ENCODE measurements at regions not wholly inside any gene's neighbourhood (a gene's known extent, or its start where the extent isn't known, plus 50 kb on each side); places are given as distances from the start of the nearest gene placed in this dataset.
"Not testable (repeated sequence)": the region's sequence is repeated elsewhere in the genome, so short reads cannot be mapped to it uniquely, and the experiment has no call there.

DNA sequence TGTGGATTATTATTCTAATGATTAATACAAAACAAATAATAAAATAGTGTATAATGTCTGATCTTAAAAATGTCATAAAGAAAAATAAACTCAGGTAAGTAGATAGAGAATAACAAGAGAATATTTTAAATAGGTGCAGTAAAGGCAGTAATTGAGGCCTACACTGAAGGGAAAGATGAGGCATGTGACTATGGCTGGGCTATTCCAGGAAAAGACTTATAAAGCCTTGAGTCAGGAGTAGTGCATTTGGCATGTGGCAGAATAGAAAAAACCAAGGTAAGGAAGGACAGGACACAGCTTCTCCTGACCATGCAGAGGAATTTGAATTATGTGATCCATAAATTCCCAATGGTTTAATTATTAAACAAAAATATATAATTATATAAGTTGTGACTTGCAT lies 215.6 kb upstream of the C1QTNF3 start:
- H3K4me1 ChIP-seq (ENCODE audit: control insufficient read depth in 1 of 2, insufficient read depth in 2 of 2, low read length in 2 of 2); intact Hi-C loops (cut with micrococcal nuclease); H3K4me3 ChIP-seq (replicated peaks in 1 of 3; ENCODE audit: low read depth in 2 of 3, low read length in 3 of 3); H3K4me3 Mint-ChIP-seq; H3K79me2 ChIP-seq (ENCODE audit: insufficient read depth, low read length); H3K36me3 Mint-ChIP-seq; H3K27me3 ChIP-seq (ENCODE audit: control insufficient read depth in 2 of 2, insufficient read depth in 2 of 2, low read length in 2 of 2); H3K9ac ChIP-seq (ENCODE audit: insufficient read depth, low read length, poor library complexity, severe bottlenecking); H3K36me3 ChIP-seq (replicated peaks in 1 of 2; ENCODE audit: control insufficient read depth in 1 of 2, insufficient read depth in 2 of 2, low read length in 2 of 2); H2AFZ ChIP-seq (ENCODE audit: insufficient read depth, low read depth, low read length, poor library complexity, severe bottlenecking); H4K20me1 ChIP-seq (ENCODE audit: insufficient read depth, low read length); H3K9me3 ChIP-seq (replicated peaks in 1 of 2; ENCODE audit: control insufficient read depth in 1 of 2, insufficient read depth in 1 of 2, low read length in 2 of 2); H3K27me3 Mint-ChIP-seq (ENCODE audit: low read depth in 3 of 3); DNase-seq; H3K27ac ChIP-seq (ENCODE audit: low read depth in 1 of 2, low read length in 2 of 2); H3K27ac Mint-ChIP-seq; H3K9me3 Mint-ChIP-seq; H3K4me1 Mint-ChIP-seq; H3K4me2 ChIP-seq (replicated peaks; ENCODE audit: extremely low read depth, low read length, poor library complexity, severe bottlenecking): not testable (repeated sequence)

DNA sequence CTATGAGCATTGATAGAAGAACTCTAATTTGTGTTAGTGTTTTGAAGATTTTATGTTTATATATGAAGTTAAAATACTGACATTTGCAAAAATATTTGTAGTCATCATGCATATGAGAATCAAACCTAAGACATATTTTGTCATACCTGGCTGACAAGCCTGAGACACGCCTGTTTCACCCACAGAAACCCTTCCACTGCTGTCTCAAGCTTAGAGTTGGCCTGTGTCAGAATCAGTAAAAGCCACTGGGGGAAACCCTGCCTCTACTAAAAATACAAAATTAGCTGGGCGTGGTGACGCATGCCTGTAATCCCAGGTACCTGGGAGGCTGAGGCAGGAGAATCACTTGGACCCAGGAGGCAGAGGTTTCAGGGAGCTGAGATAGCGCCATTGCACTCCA lies 218.0 kb upstream of the C1QTNF3 start:
- H4K20me1 ChIP-seq (ENCODE audit: insufficient read depth, low read length); intact Hi-C loops (cut with micrococcal nuclease); DNase-seq; H3K9ac ChIP-seq (ENCODE audit: insufficient read depth, low read length, poor library complexity, severe bottlenecking); H3K27ac Mint-ChIP-seq; H3K27me3 ChIP-seq (ENCODE audit: control insufficient read depth in 2 of 2, insufficient read depth in 2 of 2, low read length in 2 of 2); H3K4me2 ChIP-seq (replicated peaks; ENCODE audit: extremely low read depth, low read length, poor library complexity, severe bottlenecking); H2AFZ ChIP-seq (ENCODE audit: insufficient read depth, low read depth, low read length, poor library complexity, severe bottlenecking); H3K27me3 Mint-ChIP-seq (ENCODE audit: low read depth in 3 of 3); H3K36me3 Mint-ChIP-seq; H3K9me3 Mint-ChIP-seq; H3K4me3 Mint-ChIP-seq; H3K9me3 ChIP-seq (replicated peaks in 1 of 2; ENCODE audit: control insufficient read depth in 1 of 2, insufficient read depth in 1 of 2, low read length in 2 of 2); H3K4me1 ChIP-seq (ENCODE audit: control insufficient read depth in 1 of 2, insufficient read depth in 2 of 2, low read length in 2 of 2); H3K36me3 ChIP-seq (replicated peaks in 1 of 2; ENCODE audit: control insufficient read depth in 1 of 2, insufficient read depth in 2 of 2, low read length in 2 of 2); H3K79me2 ChIP-seq (ENCODE audit: insufficient read depth, low read length); H3K4me3 ChIP-seq (replicated peaks in 1 of 3; ENCODE audit: low read depth in 2 of 3, low read length in 3 of 3); H3K4me1 Mint-ChIP-seq; H3K27ac ChIP-seq (ENCODE audit: low read depth in 1 of 2, low read length in 2 of 2): not testable (repeated sequence)
- 49% methylated on average over 2 of the region's 4 CpGs for WGBS (ENCODE audit: insufficient coverage)

DNA sequence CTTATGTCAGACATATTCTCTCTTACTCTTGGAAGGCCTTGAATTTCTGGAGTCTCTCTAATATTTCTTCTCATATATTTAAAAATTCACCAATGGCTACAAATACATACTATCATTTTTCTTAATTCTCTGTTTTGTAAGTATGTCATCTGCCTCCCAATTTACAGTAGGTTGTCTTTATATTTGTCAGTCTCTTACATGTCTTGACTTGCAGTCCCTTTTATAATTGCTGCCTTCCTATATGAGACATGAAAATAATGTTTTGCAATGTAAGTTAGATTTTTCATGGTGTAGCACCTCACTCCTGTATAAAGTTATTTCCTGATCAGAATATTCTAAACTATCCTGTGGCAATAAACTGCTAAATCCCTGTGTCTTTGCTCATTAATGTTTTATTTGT lies 223.1 kb upstream of the C1QTNF3 start:
- H3K36me3 ChIP-seq (replicated peaks in 1 of 2; ENCODE audit: control insufficient read depth in 1 of 2, insufficient read depth in 2 of 2, low read length in 2 of 2); DNase-seq; H3K4me2 ChIP-seq (replicated peaks; ENCODE audit: extremely low read depth, low read length, poor library complexity, severe bottlenecking); H3K27ac Mint-ChIP-seq; H4K20me1 ChIP-seq (ENCODE audit: insufficient read depth, low read length); H3K27me3 ChIP-seq (ENCODE audit: control insufficient read depth in 2 of 2, insufficient read depth in 2 of 2, low read length in 2 of 2); H3K4me3 ChIP-seq (replicated peaks in 1 of 3; ENCODE audit: low read depth in 2 of 3, low read length in 3 of 3); H3K4me3 Mint-ChIP-seq; H3K27ac ChIP-seq (ENCODE audit: low read depth in 1 of 2, low read length in 2 of 2); H3K9ac ChIP-seq (ENCODE audit: insufficient read depth, low read length, poor library complexity, severe bottlenecking); H3K36me3 Mint-ChIP-seq; H3K79me2 ChIP-seq (ENCODE audit: insufficient read depth, low read length); H3K9me3 Mint-ChIP-seq; intact Hi-C loops (cut with micrococcal nuclease); H3K4me1 ChIP-seq (ENCODE audit: control insufficient read depth in 1 of 2, insufficient read depth in 2 of 2, low read length in 2 of 2); H2AFZ ChIP-seq (ENCODE audit: insufficient read depth, low read depth, low read length, poor library complexity, severe bottlenecking); H3K4me1 Mint-ChIP-seq; H3K9me3 ChIP-seq (replicated peaks in 1 of 2; ENCODE audit: control insufficient read depth in 1 of 2, insufficient read depth in 1 of 2, low read length in 2 of 2); H3K27me3 Mint-ChIP-seq (ENCODE audit: low read depth in 3 of 3): not testable (repeated sequence)

DNA sequence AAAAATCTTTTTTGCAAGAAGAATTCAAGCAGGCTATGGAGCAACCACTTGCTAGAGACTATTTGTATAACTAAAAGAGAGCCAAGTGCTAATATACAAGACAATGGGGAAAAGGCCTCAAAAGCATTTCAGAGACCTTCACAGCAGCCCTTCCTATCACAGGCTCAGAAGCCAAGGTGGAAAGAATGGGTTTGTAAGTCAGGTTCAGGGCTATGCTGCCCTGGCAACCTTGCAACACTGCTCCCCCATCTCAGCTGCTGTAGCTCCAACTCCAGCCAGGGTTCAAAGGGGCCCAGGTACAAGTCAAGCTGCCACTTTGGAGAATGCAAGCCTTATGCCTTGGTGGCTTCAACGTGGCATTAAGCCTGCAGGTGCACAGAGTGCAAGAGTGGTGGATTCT lies 253.7 kb upstream of the C1QTNF3 start:
- intact Hi-C loops (cut with micrococcal nuclease); H3K27me3 Mint-ChIP-seq (ENCODE audit: low read depth in 3 of 3): not testable (repeated sequence)

GRCh38 chr5:34329201-34329600 lies 286.2 kb upstream of the C1QTNF3 start:
- intact Hi-C loops (cut with micrococcal nuclease); H3K9me3 Mint-ChIP-seq; H3K4me1 ChIP-seq (ENCODE audit: control insufficient read depth in 1 of 2, insufficient read depth in 2 of 2, low read length in 2 of 2); H3K27ac ChIP-seq (ENCODE audit: low read depth in 1 of 2, low read length in 2 of 2); H3K4me2 ChIP-seq (replicated peaks; ENCODE audit: extremely low read depth, low read length, poor library complexity, severe bottlenecking); H2AFZ ChIP-seq (ENCODE audit: insufficient read depth, low read depth, low read length, poor library complexity, severe bottlenecking); H3K36me3 Mint-ChIP-seq; H4K20me1 ChIP-seq (ENCODE audit: insufficient read depth, low read length); H3K4me1 Mint-ChIP-seq; H3K4me3 ChIP-seq (replicated peaks in 1 of 3; ENCODE audit: low read depth in 2 of 3, low read length in 3 of 3); H3K4me3 Mint-ChIP-seq; H3K27me3 ChIP-seq (ENCODE audit: control insufficient read depth in 2 of 2, insufficient read depth in 2 of 2, low read length in 2 of 2); H3K9me3 ChIP-seq (replicated peaks in 1 of 2; ENCODE audit: control insufficient read depth in 1 of 2, insufficient read depth in 1 of 2, low read length in 2 of 2); H3K79me2 ChIP-seq (ENCODE audit: insufficient read depth, low read length); H3K27me3 Mint-ChIP-seq (ENCODE audit: low read depth in 3 of 3); DNase-seq; H3K9ac ChIP-seq (ENCODE audit: insufficient read depth, low read length, poor library complexity, severe bottlenecking); H3K36me3 ChIP-seq (replicated peaks in 1 of 2; ENCODE audit: control insufficient read depth in 1 of 2, insufficient read depth in 2 of 2, low read length in 2 of 2); H3K27ac Mint-ChIP-seq: not testable (repeated sequence)
- no CpG with 5 or more reads among the region's 2 CpGs for WGBS (ENCODE audit: insufficient coverage)

More for the DNA sequence above, 253.7 kb upstream of the C1QTNF3 start:
- not testable (repeated sequence) for H3K4me1 ChIP-seq (ENCODE audit: control insufficient read depth in 1 of 2, insufficient read depth in 2 of 2, low read length in 2 of 2); H3K4me2 ChIP-seq (replicated peaks; ENCODE audit: extremely low read depth, low read length, poor library complexity, severe bottlenecking); H3K27ac ChIP-seq (ENCODE audit: low read depth in 1 of 2, low read length in 2 of 2); DNase-seq; H4K20me1 ChIP-seq (ENCODE audit: insufficient read depth, low read length); H3K9me3 ChIP-seq (replicated peaks in 1 of 2; ENCODE audit: control insufficient read depth in 1 of 2, insufficient read depth in 1 of 2, low read length in 2 of 2); H3K9ac ChIP-seq (ENCODE audit: insufficient read depth, low read length, poor library complexity, severe bottlenecking); H3K9me3 Mint-ChIP-seq; H3K4me3 Mint-ChIP-seq; H3K4me3 ChIP-seq (replicated peaks in 1 of 3; ENCODE audit: low read depth in 2 of 3, low read length in 3 of 3); H3K4me1 Mint-ChIP-seq; H3K27ac Mint-ChIP-seq; H3K79me2 ChIP-seq (ENCODE audit: insufficient read depth, low read length); H3K27me3 ChIP-seq (ENCODE audit: control insufficient read depth in 2 of 2, insufficient read depth in 2 of 2, low read length in 2 of 2); H3K36me3 ChIP-seq (replicated peaks in 1 of 2; ENCODE audit: control insufficient read depth in 1 of 2, insufficient read depth in 2 of 2, low read length in 2 of 2); H2AFZ ChIP-seq (ENCODE audit: insufficient read depth, low read depth, low read length, poor library complexity, severe bottlenecking); H3K36me3 Mint-ChIP-seq
- no CpG with 5 or more reads among the region's 1 CpG for WGBS (ENCODE audit: insufficient coverage)

Data from CD14-positive monocyte (primary cell).